Stimulated activated CD8-positive, alpha-beta memory T cell treated with anti-CD3 and anti-CD28 coated beads, Interleukin-12 subunit alpha, Interleukin-12 subunit beta, amount 100 ng/mL, for 24 hours (primary cell): ENCODE measurements at regions not wholly inside any gene's neighbourhood (a gene's known extent, or its start where the extent isn't known, plus 50 kb on each side); places are given as distances from the start of the nearest gene placed in this dataset.
"Not testable (repeated sequence)": the region's sequence is repeated elsewhere in the genome, so short reads cannot be mapped to it uniquely, and the experiment has no call there.

ENCODE experiments used
- DNase-seq: peaks from one replicate; pipeline ENCODE4 v3.0.0-alpha.2; 2020; ENCODE audit errors: extremely low read depth

- no peak for DNase-seq
These were observed 359.7 kb upstream of the ZNF32 start for GRCh38 chr10:44008270-44008916.

GRCh38 chr10:44006771-44007170 is 358.1 kb upstream of the ZNF32 start:
- DNase-seq: no peak

GRCh38 chr10:44005788-44006099 is 357.1 kb upstream of the ZNF32 start:
- no peak for DNase-seq

GRCh38 chr10:44004913-44005787 is 356.5 kb upstream of the ZNF32 start:
- no peak for DNase-seq

- DNase-seq: no peak
These were observed 349.5 kb upstream of the ZNF32 start for GRCh38 chr10:43998021-43998809.

- DNase-seq: no peak
These were observed 348.6 kb upstream of the ZNF32 start for GRCh38 chr10:43997330-43997729.

GRCh38 chr10:43994539-43994938 is 345.9 kb upstream of the ZNF32 start:
- no peak for DNase-seq

- not testable (repeated sequence) for DNase-seq
These were observed 344.1 kb upstream of the ZNF32 start for GRCh38 chr10:43992816-43993215.

GRCh38 chr10:43986374-43986773 is 337.7 kb upstream of the ZNF32 start:
- no peak for DNase-seq

- no peak for DNase-seq
These were observed 337.3 kb upstream of the ZNF32 start for GRCh38 chr10:43985941-43986340.

GRCh38 chr10:43983856-43984271 is 335.2 kb upstream of the ZNF32 start:
- no peak for DNase-seq

GRCh38 chr10:43983405-43983804 is 334.7 kb upstream of the ZNF32 start:
- no peak for DNase-seq

- DNase-seq: no peak
These were observed 333.6 kb upstream of the ZNF32 start for GRCh38 chr10:43982250-43982649.

- no peak for DNase-seq
These were observed 333.0 kb upstream of the ZNF32 start for GRCh38 chr10:43981696-43982095.

- no peak for DNase-seq
These were observed 332.6 kb upstream of the ZNF32 start for GRCh38 chr10:43981232-43981631.

- DNase-seq: no peak
These were observed 332.0 kb upstream of the ZNF32 start for GRCh38 chr10:43980715-43981114.

GRCh38 chr10:43980313-43980712 is 331.6 kb upstream of the ZNF32 start:
- no peak for DNase-seq

- DNase-seq: no peak
These were observed 330.9 kb upstream of the ZNF32 start for GRCh38 chr10:43979551-43979950.

GRCh38 chr10:43978936-43979335 is 330.3 kb upstream of the ZNF32 start:
- no peak for DNase-seq

GRCh38 chr10:43978091-43978490 is 329.4 kb upstream of the ZNF32 start:
- DNase-seq: no peak

GRCh38 chr10:43976292-43976691 is 327.6 kb upstream of the ZNF32 start:
- DNase-seq: no peak

GRCh38 chr10:43973801-43974200 is 325.1 kb upstream of the ZNF32 start:
- DNase-seq: no peak
